Lower leg skin (tissue), 4 donors: ENCODE measurements at regions not wholly inside any gene's neighbourhood (a gene's known extent, or its start where the extent isn't known, plus 50 kb on each side); places are given as distances from the start of the nearest gene placed in this dataset.
"Not testable (repeated sequence)": the region's sequence is repeated elsewhere in the genome, so short reads cannot be mapped to it uniquely, and the experiment has no call there.

Source experiments
- DNase-seq, 2 donors: peaks; one replicate each; pipeline ENCODE4 v3.0.0-alpha.2; 2019; ENCODE audit warnings: low spot score in 2 of 2
- H3K4me3 ChIP-seq: fragments of 200-600 bp; sonication (generic); 2 replicates; pipeline ENCODE4 v1.5.1; 2017; ENCODE audit warnings: mild to moderate bottlenecking, low read depth; ENCODE audit not compliant: poor library complexity, severe bottlenecking
- CTCF ChIP-seq, 3 donors: fragments of 450-650 bp; IDR thresholded peaks; one replicate each; pipeline ENCODE4 v1.5.1; 2016; ENCODE audit warnings: antibody characterized with exemption in 3 of 3, mild to moderate bottlenecking in 3 of 3, moderate library complexity in 2 of 3
- POLR2A ChIP-seq, 2 donors: fragments of 450-650 bp; IDR thresholded peaks; one replicate each; pipeline ENCODE4 v1.6.1; 2016 to 2017; ENCODE audit warnings: antibody characterized with exemption in 2 of 2, mild to moderate bottlenecking in 1 of 2, moderate library complexity in 1 of 2
- WGBS, 2 donors: methylation state at CpG; one replicate each; pipeline ENCODE4 v1.1.5; 2018; 5-methylcytosine and 5-hydroxymethylcytosine counted together
- intact Hi-C: fragments of 100-400 bp; cut with DNase I; formaldehyde crosslinking; loops from one replicate; pipeline ENCODE4 v1.15.0; 2023; ENCODE audit warnings: low total_unique reads

GRCh38 chr20:48035961-48036731, 250.9 kb upstream of the SULF2 start:
- TF ChIP-seq POLR2A (IDR thresholded peaks at IDR 0.05) (no peak), CTCF (IDR thresholded peaks at IDR 0.05) (no peak)
- 89% methylated on average over 4 of the region's 4 CpGs for WGBS, 2 donors
- H3K4me3 ChIP-seq = no peak overlapping the region

GRCh38 chr20:48034751-48035150, 249.5 kb upstream of the SULF2 start:
- no peak overlapping the region for H3K4me3 ChIP-seq
- TF ChIP-seq POLR2A (IDR thresholded peaks at IDR 0.05) = no peak
- no peak for TF ChIP-seq CTCF (IDR thresholded peaks at IDR 0.05)
- intact Hi-C loops = no loop called here
- no peak for DNase-seq
- WGBS, 2 donors = 90 to 95% methylated on average over 6 of the region's 6 CpGs

More at GRCh38 chr20:48035961-48036731, 250.9 kb upstream of the SULF2 start:
- no peak for DNase-seq
- intact Hi-C loops = no loop called here

GRCh38 chr20:48033005-48033404, 247.7 kb upstream of the SULF2 start:
- WGBS, 2 donors = 95 to 96% methylated on average over 8 of the region's 8 CpGs
- intact Hi-C loops, DNase-seq, H3K4me3 ChIP-seq: not testable (repeated sequence)

- 55 to 59% methylated on average over 4 of the region's 4 CpGs for WGBS, 2 donors
- DNase-seq = no peak
- H3K4me3 ChIP-seq = no peak overlapping the region
- no peak for TF ChIP-seq CTCF (IDR thresholded peaks at IDR 0.05)
- TF ChIP-seq POLR2A (IDR thresholded peaks at IDR 0.05) = no peak
- intact Hi-C loops = no loop called here
Measured at GRCh38 chr20:48031122-48031521, 245.8 kb upstream of the SULF2 start.

- no peak for DNase-seq
- intact Hi-C loops = no loop called here
- 72 to 76% methylated on average over 9 of the region's 9 CpGs for WGBS, 2 donors
- TF ChIP-seq POLR2A (IDR thresholded peaks at IDR 0.05) = no peak
- no peak for TF ChIP-seq CTCF (IDR thresholded peaks at IDR 0.05)
- no peak overlapping the region for H3K4me3 ChIP-seq
Measured at GRCh38 chr20:48026981-48027592, 241.8 kb upstream of the SULF2 start.

- WGBS, 2 donors = 42 to 44% methylated on average over 4 of the region's 4 CpGs
- no peak overlapping the region for H3K4me3 ChIP-seq
- no peak for TF ChIP-seq CTCF (IDR thresholded peaks at IDR 0.05)
- intact Hi-C loops = no loop called here
- DNase-seq = no peak
Measured at GRCh38 chr20:48025661-48026060, 240.4 kb upstream of the SULF2 start.
